NCI-H1694 (cell line): ENCODE measurements at regions not wholly inside any gene's neighbourhood (a gene's known extent, or its start where the extent isn't known, plus 50 kb on each side); places are given as distances from the start of the nearest gene placed in this dataset.
"Not testable (repeated sequence)": the region's sequence is repeated elsewhere in the genome, so short reads cannot be mapped to it uniquely, and the experiment has no call there.

Experiments used
- DNase-seq: peaks from one replicate; lab custom pipeline; 2025; lab: John Stamatoyannopoulos, UW

GRCh38 chr4:179695175-179695574, 2252.9 kb upstream of the AGA start:
- DNase-seq: no peak

- no peak for DNase-seq
Measured at GRCh38 chr4:179698321-179698720, 2256.1 kb upstream of the AGA start.

DNA sequence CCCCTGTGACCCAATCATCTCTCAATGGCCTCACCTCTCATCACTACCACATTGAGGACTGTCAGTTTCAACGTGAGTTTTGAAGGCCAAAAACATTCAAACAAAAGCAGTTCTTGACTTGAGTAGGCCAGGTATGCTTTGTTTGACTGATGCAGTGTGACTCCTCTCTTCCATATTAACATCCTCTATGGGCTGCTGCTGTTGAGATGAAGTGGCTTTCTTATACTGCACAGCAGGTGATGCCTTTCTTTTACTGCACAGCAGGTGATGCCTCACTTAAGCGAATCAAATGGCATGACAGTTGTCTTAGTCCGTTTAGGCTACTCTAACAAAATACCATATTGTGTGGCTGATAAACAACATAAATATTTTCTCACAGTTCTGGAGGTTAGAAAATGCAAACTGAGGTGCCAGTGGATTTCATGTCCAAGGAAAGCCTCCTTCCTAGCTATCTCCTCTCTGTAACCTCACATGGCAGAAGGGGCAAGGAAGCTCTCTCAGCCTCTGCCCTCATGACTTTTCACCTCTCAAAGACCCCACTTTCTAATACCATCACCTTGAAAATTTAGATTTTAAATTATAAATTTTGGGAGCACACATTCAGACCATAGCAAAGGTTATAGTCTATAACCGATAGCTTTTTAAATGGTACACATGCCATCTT, 2267.9 kb upstream of the AGA start:
- DNase-seq: no peak

DNA sequence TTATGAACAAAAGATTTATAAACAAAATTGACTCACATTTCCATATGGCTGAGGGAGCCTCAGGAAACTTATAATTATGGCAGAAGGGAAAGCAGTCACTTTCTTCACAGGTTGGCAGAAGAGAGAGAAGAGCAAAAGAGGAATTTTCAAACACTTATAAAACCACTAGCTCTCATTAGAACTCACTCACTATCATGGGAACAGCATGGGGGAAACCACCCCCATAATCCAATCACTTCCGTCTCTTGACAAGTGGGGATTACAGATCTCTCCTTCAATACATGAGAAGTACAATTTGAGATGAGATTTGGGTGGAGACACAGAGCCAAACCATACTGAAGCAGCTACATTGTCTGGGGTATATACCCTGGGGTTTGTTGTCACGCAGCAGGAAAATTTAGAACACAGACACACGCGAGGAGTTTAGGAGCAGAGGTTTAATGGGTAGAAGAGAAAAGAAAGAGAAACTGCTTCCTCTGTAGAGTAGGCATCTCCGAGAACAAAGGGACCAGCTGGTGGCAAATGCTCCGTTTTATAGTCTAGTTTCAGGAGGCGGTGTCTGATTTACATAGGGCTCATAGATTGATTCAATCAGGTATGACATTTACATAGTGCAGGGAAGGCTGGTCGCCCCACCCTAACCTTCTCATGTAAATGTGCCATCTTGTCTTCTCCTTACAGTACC, 2277.7 kb upstream of the AGA start:
- DNase-seq: no peak

GRCh38 chr4:179726491-179726890, 2284.3 kb upstream of the AGA start:
- not testable (repeated sequence) for DNase-seq

- DNase-seq: no peak
Measured at GRCh38 chr4:179728305-179728704, 2286.1 kb upstream of the AGA start.

GRCh38 chr4:179736820-179737219, 2294.6 kb upstream of the AGA start:
- DNase-seq: not testable (repeated sequence)

- DNase-seq: no peak
Measured at GRCh38 chr4:179738822-179739221, 2296.6 kb upstream of the AGA start.

DNA sequence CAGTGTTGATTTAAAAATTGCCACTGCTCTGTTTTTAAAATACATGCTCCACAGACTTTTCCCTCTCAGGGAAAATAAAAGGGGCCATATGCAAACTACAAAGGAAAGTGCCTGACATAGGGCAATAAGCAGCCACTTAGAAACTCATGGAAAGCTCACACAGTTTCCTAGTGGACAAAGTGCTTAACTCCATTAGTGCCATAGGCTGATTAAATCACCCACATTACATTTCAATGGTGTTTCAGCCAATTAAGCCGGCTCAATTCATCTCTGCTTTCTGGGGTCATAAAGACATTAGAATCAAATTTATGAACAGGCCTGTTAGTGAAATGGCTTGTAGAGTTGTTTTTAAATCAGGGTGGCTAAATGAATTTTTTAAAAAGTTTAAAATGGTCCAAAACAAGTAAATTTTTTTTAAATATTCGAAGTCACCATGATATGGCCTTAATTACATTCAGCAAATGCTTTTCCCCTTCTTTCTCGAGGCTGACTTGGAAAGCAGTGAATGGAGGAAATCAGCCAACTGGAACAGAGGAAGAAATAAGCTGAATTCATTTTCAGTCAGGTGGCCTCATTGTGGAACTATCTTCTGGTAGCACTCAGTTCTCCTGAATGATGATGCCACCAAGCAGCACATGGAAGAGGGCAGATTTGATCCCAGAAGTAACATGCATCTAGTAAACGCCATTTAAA, 2305.1 kb upstream of the AGA start:
- DNase-seq: no peak

GRCh38 chr4:179748837-179749236, 2306.6 kb upstream of the AGA start:
- no peak for DNase-seq

DNA sequence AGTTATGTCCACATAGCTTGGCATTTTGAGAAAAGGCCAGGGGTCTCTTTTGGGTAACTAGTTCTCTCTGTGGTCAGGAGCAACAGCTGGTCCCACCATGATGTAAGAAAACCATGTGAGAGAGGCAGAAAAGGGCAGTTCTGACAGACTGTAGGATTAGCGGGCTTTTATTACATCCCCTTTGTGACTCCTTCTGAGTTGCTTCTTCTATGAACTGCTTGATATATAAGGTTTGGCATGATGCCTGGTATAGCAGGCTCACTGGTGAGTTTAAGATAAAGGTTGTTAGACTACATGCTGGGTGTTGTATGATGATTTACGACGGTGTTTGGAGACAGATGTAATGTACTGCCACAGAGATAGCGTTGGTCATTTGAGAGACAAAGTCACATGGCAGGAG, 2308.1 kb upstream of the AGA start:
- no peak for DNase-seq

DNA sequence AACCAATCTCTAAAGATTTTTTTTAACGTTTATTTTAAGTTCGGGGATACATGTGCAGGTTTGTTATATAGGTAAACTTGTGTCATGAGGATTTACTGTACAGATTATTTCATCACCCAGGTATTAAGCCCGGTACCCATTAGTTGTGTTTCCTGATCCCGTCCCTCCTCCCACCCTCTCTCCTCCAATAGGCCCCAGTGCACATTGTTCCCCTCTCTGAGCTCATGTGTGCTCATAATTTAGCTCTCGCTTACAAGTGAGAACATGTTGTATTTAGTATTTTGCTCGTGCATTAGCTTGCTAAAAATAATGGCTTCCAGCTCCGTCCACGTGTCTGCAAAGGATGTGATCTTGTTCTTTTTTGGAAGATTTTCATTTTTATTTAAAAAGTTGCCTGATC, 2309.4 kb upstream of the AGA start:
- no peak for DNase-seq

GRCh38 chr4:179755322-179755721, 2313.1 kb upstream of the AGA start:
- DNase-seq: no peak

DNA sequence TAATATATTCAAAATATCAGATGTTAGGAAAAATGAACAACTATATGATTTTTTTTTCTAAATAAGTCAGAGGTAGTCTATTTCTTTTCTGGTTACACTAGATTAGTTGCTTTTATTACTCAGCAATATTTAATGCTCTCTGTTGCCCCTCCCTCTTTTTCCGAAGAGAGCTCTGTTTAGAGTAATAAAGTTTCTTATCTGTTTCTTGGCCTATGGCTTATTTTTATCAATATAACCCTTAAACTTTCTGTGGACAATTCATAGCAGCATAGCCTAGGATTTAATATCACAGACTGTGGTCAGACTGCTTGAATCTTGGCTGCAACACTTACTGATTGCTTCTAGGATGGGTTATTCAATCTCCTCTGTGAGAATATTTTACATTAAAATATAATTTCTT, 2315.4 kb upstream of the AGA start:
- no peak for DNase-seq

DNA sequence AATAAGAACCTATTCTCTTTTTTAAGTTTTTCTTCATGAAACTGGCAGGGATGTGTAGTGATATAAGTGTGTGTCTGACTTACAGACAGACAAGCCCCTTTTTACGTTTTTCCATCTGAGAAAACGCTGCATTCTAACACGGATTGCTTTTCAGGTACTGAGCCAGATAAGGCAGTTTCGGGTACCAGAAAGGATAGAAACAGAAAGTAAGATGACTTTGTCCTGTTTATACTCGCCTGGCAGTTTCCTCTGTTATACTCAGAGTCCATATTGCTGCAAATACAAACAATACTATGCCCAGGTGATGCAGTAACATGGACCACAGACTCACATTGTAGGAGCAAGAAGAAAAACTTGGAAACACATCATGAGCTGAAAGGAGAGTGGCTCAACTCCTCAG, 2320.6 kb upstream of the AGA start:
- no peak for DNase-seq

DNA sequence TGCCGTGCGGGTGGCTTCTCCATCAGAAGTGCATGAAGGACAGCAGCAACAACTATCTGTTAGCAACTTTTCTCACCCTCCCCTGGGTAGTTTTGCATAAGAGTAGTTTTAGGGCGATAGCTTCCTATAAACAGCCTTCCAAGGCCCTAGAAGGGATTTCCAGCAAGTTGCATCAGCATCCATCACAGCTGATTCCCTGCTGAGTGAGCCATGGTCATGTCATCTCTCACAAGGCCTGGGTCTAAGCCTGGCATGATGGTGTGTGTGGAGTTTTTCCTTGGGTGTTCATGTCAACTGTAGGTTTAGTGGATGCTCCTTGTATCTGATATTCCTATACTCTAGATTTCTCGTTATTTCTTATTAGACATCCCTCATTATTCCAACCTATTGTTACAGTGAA, 2324.7 kb upstream of the AGA start:
- no peak for DNase-seq

DNA sequence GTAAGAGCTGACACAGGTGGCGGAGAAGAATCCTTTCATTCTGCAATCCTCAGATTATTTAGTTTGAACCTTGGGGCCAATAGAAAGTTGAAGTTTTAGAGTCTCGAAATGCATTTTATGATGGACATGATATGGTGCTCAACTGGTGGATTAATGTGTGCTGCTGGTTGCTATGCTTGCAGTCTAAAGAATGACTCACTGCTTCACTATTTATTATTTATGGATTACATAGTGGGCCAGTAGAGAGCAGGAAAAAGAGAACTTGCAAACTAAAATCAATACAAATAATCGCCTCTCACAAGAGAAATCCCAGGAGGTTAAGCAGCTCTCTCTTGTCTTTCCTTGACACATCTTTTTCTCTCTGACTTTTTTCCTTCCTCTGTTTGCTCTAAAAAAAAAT, 2326.8 kb upstream of the AGA start:
- no peak for DNase-seq

- no peak for DNase-seq
Measured at GRCh38 chr4:179797738-179798137, 2355.5 kb upstream of the AGA start.

- no peak for DNase-seq
Measured at GRCh38 chr4:179803857-179804256, 2361.6 kb upstream of the AGA start.

DNA sequence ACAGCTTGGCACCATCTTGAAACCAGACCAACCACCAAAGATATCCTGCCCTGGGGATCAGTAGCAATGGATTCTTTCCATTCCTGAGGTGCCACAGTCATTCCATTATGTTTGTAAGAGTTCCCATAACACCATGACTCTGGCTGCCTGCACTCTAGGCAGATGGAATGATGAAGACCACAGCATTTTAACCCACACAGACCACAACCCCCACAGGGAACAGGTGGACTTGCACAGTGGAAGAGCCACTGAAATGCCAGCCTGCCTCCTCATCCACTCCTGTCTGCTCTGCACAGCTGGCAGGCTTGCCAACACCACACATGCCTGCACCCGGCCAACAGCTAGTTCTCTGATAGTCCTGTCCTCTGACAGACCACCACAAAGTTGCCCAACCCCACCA, 2362.2 kb upstream of the AGA start:
- no peak for DNase-seq

DNA sequence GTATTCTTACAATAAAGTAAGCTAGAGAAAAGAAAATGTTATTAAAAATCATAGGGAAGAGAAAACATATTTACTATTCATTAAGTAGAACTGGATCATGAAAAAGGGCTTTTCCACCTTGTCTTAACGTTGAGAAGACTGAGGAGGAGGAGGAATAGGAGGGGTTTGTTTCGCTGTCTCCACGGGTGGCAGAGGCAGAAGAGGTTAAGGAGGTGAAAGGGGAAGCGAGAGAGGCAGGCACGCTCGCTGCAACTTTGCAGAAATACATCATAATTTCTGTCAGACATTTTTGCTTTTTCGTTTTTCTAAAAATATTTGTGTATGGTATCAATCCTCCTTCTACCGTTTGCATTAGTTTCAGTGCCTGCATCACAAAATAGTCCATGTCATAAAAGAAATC, 2375.1 kb upstream of the AGA start:
- DNase-seq: no peak

- no peak for DNase-seq
Measured at GRCh38 chr4:179823342-179823741, 2381.1 kb upstream of the AGA start.

- DNase-seq: no peak
Measured at GRCh38 chr4:179831274-179831673, 2389.0 kb upstream of the AGA start.
